Fibroblast of the aortic adventitia (primary cell): ENCODE measurements at regions not wholly inside any gene's neighbourhood (a gene's known extent, or its start where the extent isn't known, plus 50 kb on each side); places are given as distances from the start of the nearest gene placed in this dataset.

Source experiments
- DNase-seq: peaks from one replicate; pipeline ENCODE4 v3.0.0-alpha.2; 2010; ENCODE audit warnings: low read depth
- H3K4me3 ChIP-seq: 2 replicates; pipeline ENCODE4 v1.5.1; 2011; ENCODE audit warnings: low read depth, mild to moderate bottlenecking, control low read depth, low read length, moderate library complexity
- TF ChIP-seq, protein P1 (sequence below): IDR thresholded peaks from 2 replicates; pipeline ENCODE4 v1.5.1; 2011; ENCODE audit warnings: mild to moderate bottlenecking, low read length, control low read depth, inconsistent platforms; ENCODE audit not compliant: insufficient read depth

DNA sequence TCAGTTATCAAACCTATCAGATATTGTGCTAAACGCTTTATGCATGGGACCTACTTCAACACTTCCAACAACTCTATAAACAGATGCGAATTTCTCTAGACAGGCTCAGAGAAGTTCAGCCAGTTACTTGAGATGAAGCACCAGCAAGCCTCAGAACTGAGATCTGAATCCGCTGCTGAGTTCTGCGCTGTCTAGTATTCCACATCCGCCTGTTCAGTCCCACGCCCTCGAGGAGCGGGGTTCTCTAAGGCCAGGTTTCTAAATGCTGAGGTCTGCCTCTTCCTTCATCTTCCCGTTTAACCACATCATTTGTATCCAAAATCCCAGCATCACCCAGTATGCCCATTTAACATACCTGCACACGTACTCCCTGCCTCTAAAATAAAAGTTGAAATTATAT, 297.8 kb upstream of the ZNF32 start:
- no peak overlapping the region for H3K4me3 ChIP-seq
- TF ChIP-seq, protein P1, sequence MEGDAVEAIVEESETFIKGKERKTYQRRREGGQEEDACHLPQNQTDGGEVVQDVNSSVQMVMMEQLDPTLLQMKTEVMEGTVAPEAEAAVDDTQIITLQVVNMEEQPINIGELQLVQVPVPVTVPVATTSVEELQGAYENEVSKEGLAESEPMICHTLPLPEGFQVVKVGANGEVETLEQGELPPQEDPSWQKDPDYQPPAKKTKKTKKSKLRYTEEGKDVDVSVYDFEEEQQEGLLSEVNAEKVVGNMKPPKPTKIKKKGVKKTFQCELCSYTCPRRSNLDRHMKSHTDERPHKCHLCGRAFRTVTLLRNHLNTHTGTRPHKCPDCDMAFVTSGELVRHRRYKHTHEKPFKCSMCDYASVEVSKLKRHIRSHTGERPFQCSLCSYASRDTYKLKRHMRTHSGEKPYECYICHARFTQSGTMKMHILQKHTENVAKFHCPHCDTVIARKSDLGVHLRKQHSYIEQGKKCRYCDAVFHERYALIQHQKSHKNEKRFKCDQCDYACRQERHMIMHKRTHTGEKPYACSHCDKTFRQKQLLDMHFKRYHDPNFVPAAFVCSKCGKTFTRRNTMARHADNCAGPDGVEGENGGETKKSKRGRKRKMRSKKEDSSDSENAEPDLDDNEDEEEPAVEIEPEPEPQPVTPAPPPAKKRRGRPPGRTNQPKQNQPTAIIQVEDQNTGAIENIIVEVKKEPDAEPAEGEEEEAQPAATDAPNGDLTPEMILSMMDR: no peak
- DNase-seq: no peak

DNA sequence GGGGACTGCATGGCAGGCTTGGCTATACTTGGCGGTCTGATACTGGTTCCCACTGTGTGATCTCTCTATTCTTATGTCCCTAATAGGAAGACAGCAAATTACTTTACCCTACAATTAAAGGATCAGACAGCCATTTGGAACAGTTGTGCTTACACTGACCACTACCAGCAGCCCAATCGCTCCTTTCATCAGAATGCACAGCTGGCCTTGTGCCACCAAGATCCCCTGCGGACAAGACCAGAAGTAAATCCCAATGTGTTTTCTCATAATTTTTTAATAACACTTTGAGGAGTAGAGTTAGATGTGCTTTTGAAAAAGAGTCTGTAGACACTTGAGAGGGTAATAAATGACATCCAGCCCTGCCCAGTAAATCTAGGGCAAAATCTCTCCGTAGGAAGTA, 297.2 kb upstream of the ZNF32 start:
- DNase-seq: no peak
- no peak overlapping the region for H3K4me3 ChIP-seq
- TF ChIP-seq, protein P1: no peak

DNA sequence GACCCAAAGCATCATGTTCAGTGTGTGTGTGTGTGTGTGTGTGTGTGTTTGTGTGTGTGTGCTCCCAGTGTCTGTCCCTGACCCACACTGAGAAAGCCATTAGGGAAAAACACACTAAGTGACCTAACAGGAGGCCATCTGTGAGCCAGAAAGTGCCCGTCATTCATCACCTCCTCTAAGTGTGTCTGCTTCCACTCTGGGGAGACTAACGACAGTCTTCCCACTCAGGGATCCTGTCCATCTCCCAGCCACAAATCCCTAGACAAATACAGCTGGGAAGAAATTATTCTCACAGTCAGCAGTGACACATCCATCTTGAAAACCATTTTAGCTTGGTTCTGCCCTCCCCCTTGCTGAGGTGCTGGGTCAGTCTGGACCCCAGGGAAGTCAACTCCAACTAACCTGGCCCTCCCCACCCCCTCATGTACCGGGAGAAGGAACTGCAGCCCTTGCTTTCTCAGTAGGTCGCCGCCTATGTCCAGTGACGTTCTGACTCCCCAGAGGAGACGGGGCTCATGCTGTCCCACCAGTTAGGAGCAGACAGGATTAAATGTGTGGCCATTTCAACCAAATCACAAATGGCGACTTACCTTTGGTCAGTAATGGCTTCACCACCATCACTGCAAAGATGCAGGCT, 296.5 kb upstream of the ZNF32 start:
- DNase-seq: no peak
- H3K4me3 ChIP-seq: no peak overlapping the region
- TF ChIP-seq, protein P1: no peak

DNA sequence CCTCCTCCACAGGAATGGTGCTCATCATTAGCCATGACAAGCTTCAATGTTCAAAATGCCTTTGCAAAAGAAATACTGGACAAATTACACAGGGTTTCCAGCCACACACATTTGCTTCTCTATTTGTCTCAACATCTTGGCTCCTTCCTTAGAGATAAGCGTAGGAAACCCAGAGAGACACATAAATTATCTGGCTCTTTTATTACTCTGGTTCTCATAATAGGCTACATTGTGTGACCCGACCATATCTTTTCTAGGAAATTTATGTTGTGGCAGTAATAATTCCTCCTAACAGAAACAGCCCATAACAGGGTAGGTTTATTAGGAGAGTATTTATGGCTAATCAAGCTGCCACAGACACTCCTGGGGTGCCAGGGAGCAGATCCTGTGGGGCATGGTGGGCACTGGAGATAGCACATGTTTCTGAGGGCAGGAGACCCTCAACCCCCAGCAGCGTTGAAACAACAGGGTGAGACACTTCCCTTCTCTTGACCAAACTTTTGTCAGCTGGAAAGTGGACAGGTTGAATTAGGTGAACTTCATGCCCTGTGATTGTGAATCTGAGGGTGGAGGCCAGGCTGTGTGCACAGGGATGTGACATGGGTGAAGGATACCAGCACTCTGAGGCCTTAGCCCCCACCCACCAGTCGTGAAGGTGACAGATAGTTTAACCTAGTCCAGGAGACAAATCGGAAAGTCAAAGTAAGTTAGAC, 295.9 kb upstream of the ZNF32 start:
- H3K4me3 ChIP-seq: no peak overlapping the region
- TF ChIP-seq, protein P1: no peak
- no peak for DNase-seq

DNA sequence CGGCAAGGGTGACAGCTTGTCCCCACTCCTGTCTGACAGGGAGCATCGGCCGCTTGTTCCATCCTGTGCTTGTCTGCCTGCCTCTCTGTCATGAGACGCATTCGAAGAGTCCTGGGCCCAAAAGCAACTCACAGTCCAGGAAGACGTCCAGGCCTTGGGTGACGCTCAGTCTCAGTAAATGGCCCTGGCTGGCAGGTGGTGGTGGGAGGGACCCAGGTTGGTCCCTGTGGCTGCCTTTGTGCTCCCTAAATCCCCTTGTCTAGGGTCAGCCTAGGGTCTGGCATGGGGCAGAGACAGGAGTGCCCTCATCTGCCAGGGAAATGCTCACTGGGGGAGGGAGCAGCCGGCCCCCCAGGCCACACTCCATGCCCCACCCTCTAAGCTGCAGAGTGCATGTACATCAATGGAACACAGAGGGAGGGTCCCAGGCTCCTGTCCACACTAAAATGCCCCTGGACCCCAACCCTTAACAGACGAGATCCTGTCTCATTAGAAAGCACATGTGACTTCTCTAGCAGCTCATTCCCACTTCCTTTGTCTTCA, 295.2 kb upstream of the ZNF32 start:
- TF ChIP-seq, protein P1: no peak
- no peak overlapping the region for H3K4me3 ChIP-seq
- DNase-seq: no peak

DNA sequence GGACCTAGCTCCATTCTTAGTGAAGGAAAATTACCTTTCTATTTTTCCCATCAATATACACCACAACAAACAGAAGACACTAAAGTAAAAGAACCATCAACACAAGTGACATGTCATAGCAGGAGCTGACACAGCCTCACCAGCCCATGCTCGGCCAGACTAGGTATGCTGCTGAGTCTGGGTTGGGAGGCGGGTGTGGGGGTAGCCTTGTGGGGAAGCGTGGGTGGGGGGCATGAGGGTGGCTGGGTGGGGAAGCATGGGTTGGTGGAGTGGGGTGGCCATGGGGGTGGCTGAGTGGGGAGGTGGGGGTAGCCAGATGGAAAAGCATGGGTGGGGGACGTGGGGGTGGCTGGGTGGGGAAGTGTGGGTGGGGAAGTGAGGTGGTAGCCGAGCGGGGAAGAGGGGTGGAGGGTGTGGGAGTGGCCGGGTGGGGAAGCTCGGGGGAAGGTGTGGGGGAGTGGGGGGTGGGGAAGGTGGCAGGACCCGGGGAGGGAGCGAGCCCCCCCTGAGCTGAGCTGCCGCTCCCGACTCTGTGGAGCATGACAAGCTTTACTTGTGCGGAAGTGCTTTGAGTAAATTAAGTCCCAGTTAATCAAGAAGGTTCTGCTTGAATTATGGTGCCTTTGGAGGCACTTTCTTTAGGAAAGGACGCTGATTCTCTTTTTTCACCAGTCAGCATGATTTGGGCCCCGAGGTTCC, 294.6 kb upstream of the ZNF32 start:
- no peak overlapping the region for H3K4me3 ChIP-seq
- TF ChIP-seq, protein P1: no peak
- no peak for DNase-seq
